Activated naive CD4-positive, alpha-beta T cell treated with anti-CD3 and anti-CD28 coated beads for 36 hours (primary cell): ENCODE measurements at regions not wholly inside any gene's neighbourhood (a gene's known extent, or its start where the extent isn't known, plus 50 kb on each side); places are given as distances from the start of the nearest gene placed in this dataset.

Experiments used
- CTCF ChIA-PET: fragments of 350-600 bp; sonication (Branson Sonifier 250); formaldehyde crosslinking; loops from one replicate; lab custom pipeline; 2021; ENCODE audit warnings: antibody characterized with exemption; lab: Charles Lee
- DNase-seq: peaks from one replicate; pipeline ENCODE4 v3.0.0-alpha.2; 2020
- H3K27ac Mint-ChIP-seq: one replicate; pipeline ENCODE4 v1.8.0; 2021; ENCODE audit warnings: mild to moderate bottlenecking, mixed read lengths
- H3K27me3 Mint-ChIP-seq: one replicate; pipeline ENCODE4 v1.8.0; 2021; ENCODE audit warnings: low read depth, mixed read lengths
- H3K36me3 Mint-ChIP-seq: one replicate; pipeline ENCODE4 v1.8.0; 2021; ENCODE audit warnings: low read depth, mixed read lengths
- H3K4me1 Mint-ChIP-seq: one replicate; pipeline ENCODE4 v1.8.0; 2021; ENCODE audit warnings: low read depth, mixed read lengths
- H3K4me3 Mint-ChIP-seq: one replicate; pipeline ENCODE4 v1.8.0; 2021; ENCODE audit warnings: mild to moderate bottlenecking, moderate library complexity, mixed read lengths
- H3K9me3 Mint-ChIP-seq: one replicate; pipeline ENCODE4 v1.8.0; 2021; ENCODE audit warnings: mixed read lengths
- intact Hi-C: fragments of 100-400 bp; cut with micrococcal nuclease; formaldehyde crosslinking; loops from one replicate; pipeline ENCODE4 v1.15.1; 2023

DNA sequence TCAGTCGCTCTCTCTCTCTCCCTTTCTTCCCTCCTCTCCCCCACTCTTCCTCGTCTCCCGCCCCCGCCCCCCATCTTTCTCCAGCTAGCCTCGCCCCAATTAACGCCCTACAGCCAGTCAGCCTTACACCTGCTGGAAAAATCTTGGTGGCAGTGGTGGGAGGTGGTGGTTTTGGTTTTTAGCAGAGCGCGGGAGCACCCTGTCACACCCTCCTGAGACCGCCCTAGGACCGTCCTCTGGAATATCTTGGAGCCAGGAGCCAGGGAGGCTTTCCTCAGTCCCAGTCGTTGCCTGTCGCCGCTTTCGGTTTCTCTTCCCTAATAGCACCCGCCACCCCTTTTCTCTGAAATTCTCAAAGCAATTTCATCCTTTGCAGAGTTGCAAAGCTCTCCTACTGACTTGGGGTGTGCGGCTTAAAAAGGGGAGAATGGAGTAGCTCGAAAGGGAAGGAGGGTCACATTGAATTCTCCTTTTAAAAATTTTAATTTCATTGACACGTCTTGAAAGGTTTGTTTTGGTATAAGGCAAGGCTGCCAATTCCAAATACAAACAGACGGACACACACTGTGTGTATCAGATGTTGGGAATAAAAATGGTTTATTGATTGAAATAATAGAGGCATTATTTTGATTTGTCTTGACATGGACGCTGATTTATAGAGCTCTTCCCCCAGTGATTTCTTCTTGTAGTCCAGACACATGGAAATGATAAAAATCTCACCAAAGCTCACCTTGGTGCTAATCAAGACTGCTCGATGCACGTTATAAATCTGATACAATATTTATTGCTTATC, 301.3 kb downstream of the PARP8 start:
- Mint-ChIP-seq H3K27me3 (peaks cover 72% of the 10 kb centered on the region), H3K27ac (no peak overlapping the region), H3K36me3 (no peaks in the 10 kb centered on the region), H3K4me3 (peak overlapping the region; percentile 52), H3K9me3 (no peaks in the 10 kb centered on the region), H3K4me1 (peaks cover 61% of the 10 kb centered on the region)
- CTCF ChIA-PET, result interaction anchor here (0.5 to 0.6 kb wide), 3 partner anchors 77 to 1389 kb away, joined by 3 to 5 read pairs (median 3); no protein-coding TSS in a partner anchor
- intact Hi-C loops, result loop anchor here (10.0 kb wide), 1 partner anchor 1807 kb away; no protein-coding TSS in a partner anchor
- no peak for DNase-seq

- no peaks in the 10 kb centered on the region for H3K36me3 Mint-ChIP-seq
- CTCF ChIA-PET, result interaction anchor here (0.6 kb wide), 2 partner anchors 77 to 127 kb away, joined by 3 to 5 read pairs; no protein-coding TSS in a partner anchor
- peaks cover 66% of the 10 kb centered on the region for H3K27me3 Mint-ChIP-seq
- no peak overlapping the region for H3K27ac Mint-ChIP-seq
- intact Hi-C loops, result loop anchor here (10.0 kb wide), 1 partner anchor 1806 kb away; no protein-coding TSS in a partner anchor
- peaks cover 57% of the 10 kb centered on the region for H3K4me1 Mint-ChIP-seq
- no peak for DNase-seq
- H3K4me3 Mint-ChIP-seq, result peak overlapping the region; percentile 22
- no peaks in the 10 kb centered on the region for H3K9me3 Mint-ChIP-seq
These were observed 302.1 kb downstream of the PARP8 start for GRCh38 chr5:50968356-50969149.

DNA sequence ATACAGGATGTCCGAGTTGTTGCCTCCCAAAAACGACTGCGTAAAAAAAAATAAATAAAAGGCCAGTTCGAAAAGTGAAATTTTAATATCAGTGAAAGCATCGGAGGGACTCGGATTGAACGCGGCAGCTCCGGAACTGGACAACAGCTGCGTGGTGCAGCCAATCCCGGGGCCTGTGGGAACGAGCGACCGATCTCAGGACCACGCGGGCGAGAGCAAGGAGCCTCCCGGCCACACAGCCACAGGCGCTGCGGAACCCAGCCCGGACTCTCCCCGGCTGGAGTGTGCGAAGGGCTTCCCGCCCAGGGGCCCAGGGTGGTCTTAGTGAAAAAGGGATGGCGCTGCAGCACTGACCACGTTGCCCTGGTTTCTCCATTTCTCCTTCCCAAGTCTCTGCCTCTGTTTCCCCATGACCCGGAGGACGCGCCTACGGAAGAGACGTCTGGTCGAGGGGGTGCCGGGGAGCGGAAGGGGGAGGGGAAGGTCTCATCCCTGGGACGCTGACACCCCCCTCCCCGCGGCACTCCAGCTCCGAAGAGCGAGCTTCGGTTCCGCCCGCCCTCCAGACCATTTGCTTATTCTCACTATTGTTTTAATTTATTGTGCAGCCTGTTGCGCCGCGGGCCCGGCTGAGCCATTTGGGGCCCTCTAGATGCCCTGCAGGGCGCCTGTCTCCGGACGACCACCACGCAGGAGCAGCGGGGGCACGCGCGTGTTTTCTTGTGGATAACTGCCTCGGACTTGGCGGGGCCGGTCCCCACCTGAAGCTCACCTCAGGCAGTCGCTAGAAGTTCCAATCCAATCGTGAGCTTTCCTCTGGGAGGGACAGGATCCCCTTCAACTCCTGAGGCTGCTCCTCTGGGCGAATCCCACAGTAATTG, 303.0 kb downstream of the PARP8 start:
- DNase-seq, result no peak
- Mint-ChIP-seq H3K27ac (no peak overlapping the region), H3K36me3 (no peaks in the 10 kb centered on the region), H3K27me3 (peaks cover 62% of the 10 kb centered on the region), H3K9me3 (no peaks in the 10 kb centered on the region), H3K4me3 (no peak overlapping the region), H3K4me1 (peaks cover 49% of the 10 kb centered on the region)
- intact Hi-C loops, result loop anchor here (10.0 kb wide), 1 partner anchor 1805 kb away; no protein-coding TSS in a partner anchor
- CTCF ChIA-PET, result interaction anchor here (0.7 kb wide), 1 partner anchor 12 kb away, joined by 3 read pairs; no protein-coding TSS in a partner anchor

- no peaks in the 10 kb centered on the region for H3K4me1 Mint-ChIP-seq
- no peaks in the 10 kb centered on the region for H3K9me3 Mint-ChIP-seq
- no peak overlapping the region for H3K27ac Mint-ChIP-seq
- no peak overlapping the region for H3K4me3 Mint-ChIP-seq
- intact Hi-C loops, result no loop called here
- CTCF ChIA-PET, result no interaction called here
- DNase-seq, result no peak
- H3K36me3 Mint-ChIP-seq, result no peaks in the 10 kb centered on the region
- H3K27me3 Mint-ChIP-seq, result peaks cover 38% of the 10 kb centered on the region
These were observed 309.4 kb downstream of the PARP8 start for GRCh38 chr5:50975840-50976239.

DNA sequence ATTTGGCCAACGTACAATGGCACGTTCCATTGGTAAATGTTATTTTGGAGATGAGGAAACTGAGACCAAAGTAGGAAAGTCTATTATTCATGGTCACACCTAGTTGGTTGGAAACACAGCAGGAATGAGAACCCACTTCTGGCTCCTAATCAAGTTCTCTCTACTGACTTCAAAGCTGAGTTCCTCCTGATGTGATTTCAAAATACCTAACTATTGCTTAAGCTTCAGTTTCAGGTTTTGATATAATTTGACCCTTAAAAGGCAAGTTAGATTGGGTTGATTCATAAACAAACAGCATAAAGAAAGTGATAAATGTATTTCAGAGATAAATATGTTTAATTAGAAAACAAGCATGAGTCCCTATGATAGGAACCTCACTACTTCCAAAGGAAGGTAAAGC, 312.5 kb downstream of the PARP8 start:
- CTCF ChIA-PET, result no interaction called here
- intact Hi-C loops, result no loop called here
- no peaks in the 10 kb centered on the region for H3K4me1 Mint-ChIP-seq
- H3K36me3 Mint-ChIP-seq, result no peaks in the 10 kb centered on the region
- no peak overlapping the region for H3K4me3 Mint-ChIP-seq
- H3K27ac Mint-ChIP-seq, result no peak overlapping the region
- no peak for DNase-seq
- peaks cover 34% of the 10 kb centered on the region for H3K27me3 Mint-ChIP-seq
- H3K9me3 Mint-ChIP-seq, result no peaks in the 10 kb centered on the region

GRCh38 chr5:50984640-50985039, 318.2 kb downstream of the PARP8 start:
- H3K27ac Mint-ChIP-seq, result no peak overlapping the region

DNA sequence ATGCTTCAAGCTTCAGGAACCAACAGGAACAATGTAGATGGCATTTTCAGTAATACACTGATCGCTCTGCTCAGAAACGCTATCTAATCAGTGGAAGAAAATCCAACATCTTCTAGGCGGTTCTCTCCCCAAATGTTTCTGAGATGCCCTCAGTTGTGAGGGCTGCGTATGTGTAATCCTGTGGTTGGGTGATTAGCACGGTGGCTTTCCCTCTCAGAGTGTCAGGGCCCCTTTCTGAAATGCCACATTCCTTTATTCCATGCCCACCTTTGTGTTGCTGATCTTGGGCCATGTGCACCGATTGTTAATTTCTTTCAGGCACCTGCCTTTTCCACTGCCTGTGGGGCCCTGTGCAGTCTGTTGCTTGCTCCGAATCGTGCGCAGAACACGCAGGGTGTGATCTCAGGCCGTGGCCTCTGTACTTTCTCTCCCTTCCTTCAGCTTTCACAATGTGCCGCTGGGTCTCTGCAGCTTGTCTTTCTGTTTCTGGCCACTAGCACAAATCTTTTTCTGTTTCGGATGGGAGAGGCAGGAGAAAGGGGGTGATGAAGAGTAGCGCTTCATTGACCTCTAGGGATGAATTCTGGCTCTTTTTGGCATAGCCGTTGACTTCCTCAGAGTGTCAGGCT, 324.0 kb downstream of the PARP8 start:
- Mint-ChIP-seq H3K27ac (no peak overlapping the region), H3K4me1 (no peaks in the 10 kb centered on the region), H3K9me3 (no peaks in the 10 kb centered on the region), H3K4me3 (no peak overlapping the region), H3K36me3 (no peaks in the 10 kb centered on the region), H3K27me3 (peaks cover 10% of the 10 kb centered on the region)
- CTCF ChIA-PET, result no interaction called here
- intact Hi-C loops, result no loop called here
- DNase-seq, result no peak

More at GRCh38 chr5:50984640-50985039, 318.2 kb downstream of the PARP8 start:
- intact Hi-C loops, result no loop called here
- Mint-ChIP-seq H3K9me3 (no peaks in the 10 kb centered on the region), H3K36me3 (no peaks in the 10 kb centered on the region), H3K4me1 (no peaks in the 10 kb centered on the region), H3K27me3 (peaks cover 2% of the 10 kb centered on the region), H3K4me3 (no peak overlapping the region)
- CTCF ChIA-PET, result no interaction called here
- no peak for DNase-seq

DNA sequence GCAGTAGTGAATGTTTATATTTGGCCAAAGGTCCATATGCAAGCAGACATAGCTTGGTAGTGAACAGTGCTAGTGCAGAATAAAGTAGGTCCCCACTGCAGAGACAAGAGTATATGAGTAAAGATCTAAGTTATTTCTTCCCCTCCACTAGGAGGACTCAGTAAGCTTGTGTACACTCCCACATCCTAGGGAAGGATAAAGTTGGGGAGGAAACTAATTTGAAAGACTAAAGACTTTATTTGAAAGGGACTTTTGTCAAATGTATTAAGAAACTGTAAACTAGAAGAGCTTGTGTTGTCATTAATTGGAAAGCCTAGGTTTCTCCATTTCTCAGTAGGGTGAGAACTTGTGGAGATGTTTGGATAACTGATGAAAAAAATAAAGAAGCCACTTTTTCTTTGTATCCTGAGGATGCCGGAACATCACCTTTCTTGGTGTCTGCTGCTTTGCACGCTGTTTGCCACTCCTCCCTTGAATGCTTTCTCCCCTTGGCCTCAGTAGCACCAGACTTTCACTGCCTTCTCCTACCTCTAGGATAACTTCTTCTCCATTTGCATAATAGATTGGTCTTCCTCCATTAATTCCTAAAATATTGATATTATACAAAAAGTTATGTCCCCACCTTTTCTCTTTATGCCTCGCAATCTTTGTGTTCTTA, 329.0 kb downstream of the PARP8 start:
- no peak for DNase-seq
- Mint-ChIP-seq H3K27ac (no peak overlapping the region), H3K4me3 (no peak overlapping the region), H3K36me3 (no peaks in the 10 kb centered on the region), H3K9me3 (no peaks in the 10 kb centered on the region), H3K27me3 (peaks cover 10% of the 10 kb centered on the region), H3K4me1 (no peaks in the 10 kb centered on the region)
- intact Hi-C loops, result no loop called here
- CTCF ChIA-PET, result no interaction called here

DNA sequence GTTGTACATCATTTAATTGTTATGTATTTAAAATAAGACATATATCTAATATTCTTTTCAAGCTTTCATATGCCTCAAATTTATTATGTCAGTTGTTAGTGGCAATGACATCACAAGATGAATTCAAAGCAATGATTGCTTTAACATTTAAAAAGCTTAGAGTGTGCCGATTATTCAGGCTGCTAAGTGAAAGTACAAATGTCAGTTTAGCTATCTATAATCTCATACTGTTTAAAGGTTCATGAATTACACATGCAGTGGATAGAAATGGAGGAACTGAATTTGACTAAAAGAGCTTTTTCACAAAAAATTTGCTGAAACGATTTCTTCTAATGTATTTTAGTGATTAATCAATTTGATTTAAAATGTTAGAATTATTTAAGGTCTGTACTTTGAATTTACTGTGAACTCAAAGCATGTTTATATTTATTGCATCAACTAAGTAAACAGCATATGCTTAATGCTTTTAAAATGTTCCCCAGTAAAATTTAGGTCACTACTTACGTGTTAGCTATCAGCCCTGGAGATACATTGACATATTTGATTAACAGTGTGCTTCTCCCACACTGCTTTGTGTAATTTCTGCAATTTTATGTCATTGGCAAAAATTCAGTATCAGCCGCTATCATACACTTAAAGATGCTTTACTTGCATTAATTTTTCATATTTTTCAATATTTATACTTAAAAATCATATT, 334.9 kb downstream of the PARP8 start:
- DNase-seq, result no peak
- no peaks in the 10 kb centered on the region for H3K9me3 Mint-ChIP-seq
- H3K27me3 Mint-ChIP-seq, result peaks cover 2% of the 10 kb centered on the region
- H3K27ac Mint-ChIP-seq, result no peak overlapping the region
- H3K4me3 Mint-ChIP-seq, result no peak overlapping the region
- no peaks in the 10 kb centered on the region for H3K36me3 Mint-ChIP-seq
- CTCF ChIA-PET, result no interaction called here
- H3K4me1 Mint-ChIP-seq, result no peaks in the 10 kb centered on the region
- intact Hi-C loops, result no loop called here

DNA sequence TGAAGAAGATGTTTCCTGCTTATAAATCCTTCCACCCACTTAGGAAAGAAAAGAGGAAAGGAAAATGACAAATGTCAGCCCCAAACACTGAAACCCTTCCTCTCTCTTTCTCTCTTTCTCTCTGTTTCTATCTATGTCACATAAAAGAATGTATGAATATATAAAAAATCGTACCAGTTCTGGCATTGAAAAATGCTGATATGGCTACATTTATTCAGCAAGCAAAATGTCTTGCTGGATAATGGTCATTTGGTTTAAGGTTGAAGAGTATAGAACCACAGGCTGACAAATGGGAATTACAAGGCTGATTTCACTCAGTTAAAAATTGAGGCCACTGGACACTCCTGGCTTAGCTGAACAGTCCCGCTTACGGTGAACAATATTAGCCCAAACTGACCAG, 335.9 kb downstream of the PARP8 start:
- Mint-ChIP-seq H3K27ac (no peak overlapping the region), H3K4me1 (no peaks in the 10 kb centered on the region), H3K4me3 (no peak overlapping the region), H3K27me3 (peaks cover 2% of the 10 kb centered on the region), H3K9me3 (no peaks in the 10 kb centered on the region), H3K36me3 (no peaks in the 10 kb centered on the region)
- CTCF ChIA-PET, result no interaction called here
- DNase-seq, result no peak
- intact Hi-C loops, result no loop called here

- CTCF ChIA-PET, result interaction anchor here (1.5 kb wide), 1 partner anchor 50 kb away, joined by 3 read pairs; no protein-coding TSS in a partner anchor
- no peak overlapping the region for H3K4me3 Mint-ChIP-seq
- intact Hi-C loops, result no loop called here
- no peaks in the 10 kb centered on the region for H3K9me3 Mint-ChIP-seq
- H3K27ac Mint-ChIP-seq, result no peak overlapping the region
- no peaks in the 10 kb centered on the region for H3K36me3 Mint-ChIP-seq
- no peak for DNase-seq
- no peaks in the 10 kb centered on the region for H3K4me1 Mint-ChIP-seq
- peaks cover 4% of the 10 kb centered on the region for H3K27me3 Mint-ChIP-seq
These were observed 346.6 kb downstream of the PARP8 start for GRCh38 chr5:51013036-51013435.
